ENCODE measurements at regions not wholly inside any gene's neighbourhood (a gene's known extent, or its start where the extent isn't known, plus 50 kb on each side); places are given as distances from the start of the nearest gene placed in this dataset.

DNA sequence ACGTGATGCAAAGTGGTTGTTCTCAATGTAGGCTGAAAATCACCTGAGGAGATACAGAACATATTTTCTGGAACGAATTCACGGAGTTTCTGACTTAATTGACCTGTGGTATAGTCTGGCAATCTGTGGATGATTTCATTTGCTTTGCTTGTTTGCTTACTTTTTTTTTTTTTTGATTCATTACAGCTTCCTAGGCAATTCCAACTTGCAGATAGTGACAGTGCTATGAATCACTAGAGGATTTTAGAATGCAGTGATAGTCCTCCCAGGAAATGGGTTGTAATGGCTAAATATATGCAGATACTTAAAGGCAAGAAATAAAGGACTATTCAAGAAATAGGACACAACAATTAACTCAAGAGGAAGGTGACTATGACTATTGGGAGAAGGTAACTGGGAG is 1378.1 kb upstream of the PRMT6 start:
- Histone ChIP-seq H3K27me3 (no peaks in the 10 kb centered on the region), H3K36me3 (no peaks in the 10 kb centered on the region), H3K4me3 (no peak overlapping the region), H3K4me1 (no peaks in the 10 kb centered on the region), H3K9me3 (peaks cover 0 to 12% of the 10 kb centered on the region in 2 donors), H3K27ac (no peak overlapping the region)
- TF ChIP-seq, protein P1, sequence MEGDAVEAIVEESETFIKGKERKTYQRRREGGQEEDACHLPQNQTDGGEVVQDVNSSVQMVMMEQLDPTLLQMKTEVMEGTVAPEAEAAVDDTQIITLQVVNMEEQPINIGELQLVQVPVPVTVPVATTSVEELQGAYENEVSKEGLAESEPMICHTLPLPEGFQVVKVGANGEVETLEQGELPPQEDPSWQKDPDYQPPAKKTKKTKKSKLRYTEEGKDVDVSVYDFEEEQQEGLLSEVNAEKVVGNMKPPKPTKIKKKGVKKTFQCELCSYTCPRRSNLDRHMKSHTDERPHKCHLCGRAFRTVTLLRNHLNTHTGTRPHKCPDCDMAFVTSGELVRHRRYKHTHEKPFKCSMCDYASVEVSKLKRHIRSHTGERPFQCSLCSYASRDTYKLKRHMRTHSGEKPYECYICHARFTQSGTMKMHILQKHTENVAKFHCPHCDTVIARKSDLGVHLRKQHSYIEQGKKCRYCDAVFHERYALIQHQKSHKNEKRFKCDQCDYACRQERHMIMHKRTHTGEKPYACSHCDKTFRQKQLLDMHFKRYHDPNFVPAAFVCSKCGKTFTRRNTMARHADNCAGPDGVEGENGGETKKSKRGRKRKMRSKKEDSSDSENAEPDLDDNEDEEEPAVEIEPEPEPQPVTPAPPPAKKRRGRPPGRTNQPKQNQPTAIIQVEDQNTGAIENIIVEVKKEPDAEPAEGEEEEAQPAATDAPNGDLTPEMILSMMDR (IDR thresholded peaks at IDR 0.05): no peak
- DNase-seq (ENCODE audit: low spot score): no peak

DNA sequence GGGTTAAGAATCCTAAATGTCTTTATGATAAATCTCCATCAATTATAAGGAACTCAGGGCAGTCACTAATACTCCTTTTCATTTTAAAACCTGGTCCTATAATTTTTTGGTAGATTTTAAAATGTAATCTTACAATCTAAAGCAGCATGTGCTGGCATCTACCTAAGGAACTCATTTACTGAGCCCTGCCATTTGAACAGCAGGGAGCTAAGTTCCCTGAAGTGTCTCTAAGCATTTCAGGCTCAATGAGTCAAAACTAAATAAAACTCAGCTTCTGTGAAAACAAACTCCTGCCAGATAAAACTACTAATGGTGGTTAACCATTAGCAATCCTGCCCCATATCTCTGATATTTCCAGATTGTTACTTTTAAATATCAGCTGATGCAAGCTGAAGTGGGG is 1371.8 kb upstream of the PRMT6 start:
- TF ChIP-seq, protein P1 (IDR thresholded peaks at IDR 0.05): no peak
- DNase-seq (ENCODE audit: low spot score): no peak
- H3K36me3 ChIP-seq: no peaks in the 10 kb centered on the region

DNA sequence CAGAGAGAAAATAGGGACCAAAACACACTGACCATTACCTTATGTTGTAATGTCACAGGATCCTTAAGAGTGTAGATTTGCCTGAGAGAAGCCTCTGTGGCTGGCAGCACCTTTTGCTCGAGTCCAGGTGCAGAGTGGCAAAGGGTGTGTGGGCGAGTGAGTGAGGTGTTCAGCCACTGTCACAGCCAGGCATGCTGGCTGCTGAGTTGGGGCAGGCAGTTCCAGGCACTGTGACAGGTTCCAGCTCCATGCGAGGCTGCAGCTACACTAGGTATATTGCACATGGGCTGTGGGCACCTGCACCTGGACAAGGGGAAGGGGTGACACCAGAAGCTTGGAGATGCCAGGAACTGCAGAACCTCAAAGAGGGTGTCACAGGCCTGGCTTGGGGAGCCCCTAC is 1370.4 kb upstream of the PRMT6 start:
- peaks cover 0 to 3% of the 10 kb centered on the region in 2 donors for H3K9me3 ChIP-seq
- H3K4me3 ChIP-seq: no peak overlapping the region
- no peaks in the 10 kb centered on the region for H3K4me1 ChIP-seq
- H3K36me3 ChIP-seq: no peaks in the 10 kb centered on the region
- no peak for DNase-seq (ENCODE audit: low spot score)
- TF ChIP-seq, protein P1 (IDR thresholded peaks at IDR 0.05): no peak
- no peaks in the 10 kb centered on the region for H3K27me3 ChIP-seq
- no peak overlapping the region for H3K27ac ChIP-seq

More for the DNA sequence above, 1371.8 kb upstream of the PRMT6 start:
- Histone ChIP-seq H3K4me3 (no peak overlapping the region), H3K27ac (no peak overlapping the region), H3K9me3 (peaks cover 0 to 3% of the 10 kb centered on the region in 2 donors), H3K27me3 (no peaks in the 10 kb centered on the region), H3K4me1 (no peaks in the 10 kb centered on the region)

DNA sequence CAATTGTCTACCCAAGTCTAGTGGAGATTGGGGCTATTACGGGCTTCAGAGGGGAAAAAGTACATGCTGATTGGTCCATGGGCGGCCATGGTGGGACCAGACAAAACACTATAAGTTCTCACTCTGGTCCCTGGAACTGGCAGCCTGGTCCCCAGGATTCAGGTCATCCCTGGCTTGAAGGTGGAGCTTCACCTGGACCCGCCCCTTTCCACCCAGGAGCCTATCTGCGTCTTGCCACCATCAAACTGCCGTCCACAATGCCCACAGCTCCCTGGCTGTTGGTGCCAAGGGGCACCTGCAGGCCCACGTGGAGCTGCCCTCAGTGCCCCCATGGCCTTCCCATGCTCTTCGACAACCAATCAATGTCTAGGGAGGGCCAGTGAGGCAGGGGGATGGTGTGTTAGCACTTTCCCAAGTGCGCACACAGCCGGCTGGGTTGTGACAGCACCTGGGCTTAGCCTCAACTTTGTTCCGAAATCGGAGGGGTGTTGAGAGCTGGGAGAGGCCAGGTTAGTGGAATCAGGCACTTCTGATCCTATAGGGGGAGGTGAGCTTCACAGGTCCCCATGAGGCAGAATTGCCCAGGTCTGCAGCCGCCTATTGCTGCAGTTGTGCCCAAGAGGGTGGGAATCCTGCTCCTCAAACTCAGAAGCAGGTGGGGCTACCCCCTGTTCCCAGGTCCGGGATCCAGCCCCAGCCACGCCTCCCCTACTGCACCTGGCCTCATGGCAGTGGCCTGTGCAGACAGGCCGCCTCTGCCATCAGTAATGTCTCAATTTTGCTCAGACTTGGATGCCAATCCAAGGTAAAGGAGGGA is 1369.4 kb upstream of the PRMT6 start:
- H3K27ac ChIP-seq: no peak overlapping the region
- TF ChIP-seq, protein P1 (IDR thresholded peaks at IDR 0.05): no peak
- no peak overlapping the region for H3K4me3 ChIP-seq
- H3K36me3 ChIP-seq: no peaks in the 10 kb centered on the region
- no peaks in the 10 kb centered on the region for H3K27me3 ChIP-seq
- peaks cover 0 to 3% of the 10 kb centered on the region in 2 donors for H3K9me3 ChIP-seq
- no peak for DNase-seq (ENCODE audit: low spot score)
- H3K4me1 ChIP-seq: no peaks in the 10 kb centered on the region

DNA sequence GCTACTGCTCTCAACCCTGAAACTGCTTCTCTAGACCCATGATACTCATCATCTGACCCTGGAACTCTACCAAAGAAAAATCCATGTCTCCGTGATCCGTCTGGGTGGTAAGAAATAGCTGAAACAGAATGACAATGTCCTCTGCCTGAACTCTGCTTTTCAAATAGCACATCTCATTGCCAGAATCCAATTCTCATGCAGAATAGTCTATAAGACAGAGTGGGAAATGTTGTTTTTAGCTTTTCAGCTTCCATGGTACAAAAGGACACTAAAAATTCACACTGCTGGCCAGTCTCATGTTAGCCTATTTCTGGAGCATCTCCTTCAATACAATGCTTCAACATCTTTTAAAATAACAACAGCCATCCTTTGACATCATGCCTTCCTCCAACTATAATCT is 1355.8 kb upstream of the PRMT6 start:
- H3K27me3 ChIP-seq: no peaks in the 10 kb centered on the region
- H3K36me3 ChIP-seq: no peaks in the 10 kb centered on the region
- TF ChIP-seq, protein P1 (IDR thresholded peaks at IDR 0.05): no peak
- no peak overlapping the region for H3K27ac ChIP-seq
- H3K4me3 ChIP-seq: no peak overlapping the region
- H3K9me3 ChIP-seq: no peaks in the 10 kb centered on the region
- H3K4me1 ChIP-seq: no peaks in the 10 kb centered on the region
- no peak for DNase-seq (ENCODE audit: low spot score)

DNA sequence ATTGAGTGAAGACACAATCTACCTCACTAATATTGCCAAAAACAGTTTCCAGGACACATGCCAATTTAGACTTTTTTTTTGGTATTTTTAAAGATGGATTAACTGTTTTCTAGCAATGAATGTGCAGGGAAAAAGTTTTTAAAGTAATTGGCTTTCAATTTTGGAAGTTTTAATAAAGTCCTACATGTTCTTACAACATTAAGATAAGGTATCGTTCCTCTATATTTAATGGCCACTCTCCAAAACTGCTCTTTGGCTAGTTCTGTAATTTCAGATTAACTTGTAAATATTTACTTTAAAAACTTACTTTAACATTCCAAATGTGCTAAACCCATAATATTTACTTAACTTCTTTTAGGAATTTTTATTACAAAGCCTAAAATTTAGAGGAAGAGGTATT is 1332.2 kb upstream of the PRMT6 start:
- Histone ChIP-seq H3K4me3 (no peak overlapping the region), H3K27me3 (no peaks in the 10 kb centered on the region), H3K27ac (no peak overlapping the region), H3K36me3 (no peaks in the 10 kb centered on the region), H3K9me3 (no peaks in the 10 kb centered on the region), H3K4me1 (no peaks in the 10 kb centered on the region)
- DNase-seq (ENCODE audit: low spot score): no peak
- TF ChIP-seq, protein P1 (IDR thresholded peaks at IDR 0.05): no peak

Measured in right atrium auricular region (tissue), 2 donors.